Superior temporal gyrus (tissue), 1 donor: ENCODE measurements at regions not wholly inside any gene's neighbourhood (a gene's known extent, or its start where the extent isn't known, plus 50 kb on each side); places are given as distances from the start of the nearest gene placed in this dataset.

ENCODE experiments used
- DNase-seq: peaks from one replicate; pipeline ENCODE4 v3.0.0-alpha.2; 2016; ENCODE audit errors: extremely low spot score

DNA sequence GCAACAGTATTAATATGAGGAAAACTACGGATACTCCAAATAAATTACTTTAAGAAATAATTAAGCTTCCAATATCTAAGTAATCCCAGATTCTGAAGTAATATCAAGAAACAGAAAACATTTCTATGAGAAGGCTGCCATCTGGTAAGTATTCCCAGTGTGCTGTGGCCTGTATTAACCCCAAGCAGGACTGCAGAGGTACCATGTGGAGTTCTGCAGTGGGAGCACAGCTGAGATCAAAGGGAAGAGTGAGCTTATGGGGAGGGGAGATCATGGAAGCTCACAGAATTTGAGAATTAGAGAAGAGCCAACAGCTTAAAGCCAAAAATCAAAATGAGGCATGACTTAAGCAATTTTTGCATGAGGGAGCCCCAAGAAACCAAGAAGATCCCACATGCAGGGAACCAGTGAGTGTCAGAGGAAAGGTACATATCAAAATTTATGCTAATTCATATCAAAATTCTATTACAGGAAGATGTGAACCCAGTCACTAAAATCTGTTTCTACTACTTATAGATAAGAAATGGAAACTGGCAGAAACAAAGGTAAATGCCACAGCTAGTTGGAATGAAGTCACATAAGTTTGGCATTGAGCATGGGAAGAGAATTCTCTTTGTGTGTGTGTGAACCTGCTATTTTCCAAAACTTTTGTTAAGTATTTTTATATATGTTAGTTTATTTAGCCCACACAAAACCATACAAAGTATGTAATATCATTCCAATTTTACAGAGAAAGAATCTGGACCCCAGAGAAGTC is 62.6 kb upstream of the KITLG start:
- DNase-seq = no peak

- DNase-seq = peak; percentile 19
These were observed 58.9 kb upstream of the KITLG start for GRCh38 chr12:88638966-88639760.

DNA sequence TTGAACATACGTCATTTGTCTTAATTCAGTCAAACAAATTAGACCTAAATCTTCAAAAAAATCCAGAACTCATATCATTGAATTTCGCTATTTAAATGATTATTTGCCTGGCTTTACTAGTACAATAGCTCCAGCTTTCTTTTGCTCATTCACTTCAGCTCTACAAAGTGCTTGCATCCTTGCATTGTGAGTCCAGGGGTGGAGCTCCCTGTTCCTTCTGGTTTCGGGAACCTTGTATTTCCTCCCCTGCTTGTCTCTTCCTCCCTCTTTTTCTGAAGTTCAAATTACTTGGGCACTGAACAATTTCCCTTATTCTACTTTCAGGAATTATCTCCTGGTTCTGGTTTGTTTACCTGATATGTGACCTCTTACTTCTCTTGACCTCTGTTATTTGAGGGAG is 58.1 kb upstream of the KITLG start:
- no peak for DNase-seq

DNA sequence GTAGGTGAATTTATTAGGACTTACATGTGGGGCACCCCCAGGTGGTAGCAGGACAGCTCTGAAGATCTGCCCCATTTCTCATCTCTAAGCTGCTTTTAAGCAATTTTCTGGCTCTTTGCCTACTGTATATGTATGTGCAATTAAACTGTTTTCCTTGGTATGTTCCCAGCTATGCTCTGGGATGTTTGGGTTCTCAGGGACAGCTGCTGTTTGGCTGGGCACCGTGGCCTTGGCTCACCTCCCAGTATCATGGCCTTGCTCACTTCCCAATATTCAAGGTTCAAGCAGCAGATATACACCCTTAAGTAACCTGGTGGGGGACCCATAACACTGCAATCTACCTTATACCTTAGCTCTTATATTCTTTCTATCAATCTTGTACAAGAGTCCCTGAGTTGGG is 53.7 kb upstream of the KITLG start:
- no peak for DNase-seq

DNA sequence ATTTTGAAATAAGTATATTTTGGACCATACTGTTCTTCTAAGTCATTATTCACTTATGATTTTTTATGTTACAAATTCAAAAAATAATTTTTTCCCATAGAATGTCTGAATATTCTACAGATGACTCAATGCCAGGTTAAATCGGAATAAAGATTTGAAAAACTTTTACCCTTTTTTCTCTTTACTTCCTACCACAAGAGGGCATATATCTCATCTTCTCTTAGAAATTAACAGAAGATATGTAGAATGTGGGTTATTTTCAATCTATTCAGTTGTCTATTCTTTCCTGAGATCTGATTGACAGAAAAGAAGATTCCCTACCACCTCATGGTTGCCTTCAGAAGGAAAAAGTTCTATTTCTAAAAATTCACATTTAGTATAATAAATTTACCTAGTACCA is 53.0 kb upstream of the KITLG start:
- no peak for DNase-seq

DNA sequence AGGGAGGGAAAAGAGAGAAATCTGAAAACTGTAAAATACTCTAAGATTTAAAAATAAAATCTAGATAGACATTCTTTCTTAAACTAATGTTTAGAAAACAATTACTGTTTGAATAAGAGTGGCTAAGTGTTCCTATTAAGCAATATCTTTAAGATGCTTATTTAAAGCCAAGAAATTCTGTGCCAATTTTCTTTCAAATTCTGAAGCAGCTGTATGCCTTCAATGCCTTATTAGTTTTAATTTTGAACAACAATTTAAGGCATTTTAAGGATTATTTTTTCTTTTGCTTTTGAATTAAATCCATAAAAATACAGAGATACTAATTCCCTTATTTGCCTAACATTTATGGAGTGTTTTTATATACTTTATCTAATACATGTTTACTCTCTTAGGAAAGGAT is 50.3 kb upstream of the KITLG start:
- DNase-seq = no peak
